Hepatic stellate cell (primary cell): ENCODE measurements at regions not wholly inside any gene's neighbourhood (a gene's known extent, or its start where the extent isn't known, plus 50 kb on each side); places are given as distances from the start of the nearest gene placed in this dataset.

Experiments used
- DNase-seq: peaks from one replicate; pipeline ENCODE4 v3.0.0; 2011; ENCODE audit warnings: low spot score

DNA sequence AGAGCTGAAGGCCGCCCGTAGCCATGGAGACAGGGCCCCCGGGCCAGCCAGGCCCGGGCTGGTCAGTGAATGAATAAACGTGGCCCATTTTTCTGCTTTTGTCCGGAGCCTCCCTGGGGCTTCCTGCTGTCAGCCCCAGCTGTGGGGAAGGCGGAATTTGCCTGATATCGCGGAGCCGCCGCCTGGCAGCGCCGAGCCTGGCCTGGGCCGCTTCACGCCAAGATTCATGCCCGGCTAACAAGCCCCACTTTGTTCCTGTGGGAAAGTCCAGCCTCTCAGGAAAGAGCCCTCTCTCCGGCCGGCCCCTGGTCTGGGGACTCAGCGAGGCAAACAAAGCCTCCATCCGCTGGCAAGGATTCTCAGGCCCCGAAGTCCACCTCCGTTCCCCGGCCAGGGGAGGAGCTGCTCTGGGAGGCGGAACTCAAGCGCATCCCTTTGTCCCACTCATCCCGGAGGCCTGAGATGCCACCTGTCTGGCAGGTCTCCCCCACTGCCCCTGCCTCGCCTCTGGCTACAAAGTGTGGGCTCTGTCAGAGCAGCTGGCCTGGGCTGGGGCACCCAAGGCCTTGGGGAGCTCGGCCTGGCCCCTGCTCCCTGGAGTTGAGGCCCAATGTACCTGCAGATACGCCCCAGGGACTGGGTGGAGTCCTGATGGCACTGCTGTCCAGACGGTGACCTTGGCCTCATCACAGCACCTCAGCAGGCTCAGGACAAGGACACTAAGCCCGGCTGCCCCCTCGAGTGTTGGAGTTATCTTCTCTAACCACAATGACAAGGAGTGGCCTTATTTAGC, 51.6 kb upstream of the SLC6A11 start:
- no peak for DNase-seq

- no peak for DNase-seq
These were observed 49.9 kb upstream of the SLC6A11 start for GRCh38 chr3:10766049-10766705.
